H1 (cell line): ENCODE measurements at regions not wholly inside any gene's neighbourhood (a gene's known extent, or its start where the extent isn't known, plus 50 kb on each side); places are given as distances from the start of the nearest gene placed in this dataset.

Experiments used
- CTCF ChIA-PET: fragments of 300-600 bp; sonication (Branson Sonifier 250); formaldehyde crosslinking; loops from one replicate; lab custom pipeline; 2021; ENCODE audit not compliant: partially characterized antibody; lab: Charles Lee
- POLR2A ChIA-PET: fragments of 300-600 bp; sonication (Branson Sonifier 250); formaldehyde crosslinking; loops from one replicate; lab custom pipeline; 2021; ENCODE audit warnings: inconsistent platforms; ENCODE audit not compliant: partially characterized antibody; lab: Charles Lee
- DNase-seq, 2 experiments: peaks; one replicate each; pipeline versions ENCODE4 v3.0.0 to v3.0.0-alpha.2; 2010 to 2022; ENCODE audit warnings: low spot score in 2 of 2, low read depth in 1 of 2, mixed read lengths in 1 of 2
- FAIRE-seq: peaks from 2 replicates; lab custom pipeline; 2011; peaks lifted over from hg19 to GRCh38; lab: Jason Lieb, UNC
- H2AFZ ChIP-seq: 2 replicates; pipeline ENCODE4 v1.8.1; 2012; ENCODE audit warnings: low read length, inconsistent platforms
- H2AK5ac ChIP-seq: 2 replicates; pipeline ENCODE4 v1.6.1; 2013; ENCODE audit warnings: low read depth, low read length
- H2BK120ac ChIP-seq: replicated peaks from 2 replicates; pipeline ENCODE3; 2013; ENCODE audit warnings: low read depth, low read length, inconsistent platforms
- H2BK12ac ChIP-seq: 2 replicates; pipeline ENCODE4 v1.6.1; 2013; ENCODE audit warnings: low read depth, low read length
- H2BK15ac ChIP-seq: 2 replicates; pipeline ENCODE4 v1.6.1; 2013; ENCODE audit warnings: low read length
- H2BK20ac ChIP-seq: 2 replicates; pipeline ENCODE4 v1.6.1; 2013; ENCODE audit warnings: low read length
- H2BK5ac ChIP-seq: 2 replicates; pipeline ENCODE4 v1.6.1; 2013; ENCODE audit warnings: low read depth, low read length
- H3K14ac ChIP-seq: 2 replicates; pipeline ENCODE4 v1.6.1; 2013; ENCODE audit warnings: inconsistent platforms; ENCODE audit not compliant: insufficient read length
- H3K18ac ChIP-seq: 2 replicates; pipeline ENCODE4 v1.6.1; 2013; ENCODE audit warnings: low read length; ENCODE audit errors: extremely low read depth
- H3K23ac ChIP-seq: 2 replicates; pipeline ENCODE4 v1.6.1; 2013; ENCODE audit warnings: inconsistent platforms; ENCODE audit not compliant: insufficient read length
- H3K23me2 ChIP-seq: 2 replicates; pipeline ENCODE4 v1.6.1; 2013; ENCODE audit warnings: low read depth, low read length
- H3K27ac ChIP-seq: 2 replicates; pipeline ENCODE4 v1.6.1; 2011; ENCODE audit warnings: low read depth, low read length, inconsistent platforms
- H3K27me3 ChIP-seq, 4 experiments: replicated peaks in 1 of 4; 1 replicate in 1 of 4; 2 replicates in 3 of 4; pipeline versions ENCODE4 v1.6.1 to v1.8.1; 2011 to 2013; ENCODE audit warnings: low read length in 3 of 4, mild to moderate bottlenecking in 3 of 4, inconsistent platforms in 2 of 4, mixed read lengths in 2 of 4, moderate library complexity in 1 of 4; ENCODE audit not compliant: control insufficient read depth in 3 of 4, insufficient read depth in 3 of 4; ENCODE audit errors: extremely low read depth in 1 of 4
- H3K36me3 ChIP-seq, 4 experiments: 2 replicates each; pipeline versions ENCODE4 v1.6.1 to v1.8.1; 2011 to 2013; ENCODE audit warnings: mild to moderate bottlenecking in 4 of 4, low read length in 3 of 4, moderate library complexity in 2 of 4, control low read depth in 1 of 4, inconsistent platforms in 1 of 4; ENCODE audit not compliant: insufficient read depth in 4 of 4, control insufficient read depth in 2 of 4
- H3K4ac ChIP-seq: replicated peaks from 2 replicates; pipeline ENCODE3; 2013; ENCODE audit warnings: low read length, low read depth, mixed read lengths, inconsistent platforms; ENCODE audit not compliant: insufficient read length
- H3K4me1 ChIP-seq, 4 experiments: replicated peaks in 1 of 4; 1 replicate in 1 of 4; 2 replicates in 3 of 4; pipeline versions ENCODE4 v1.6.1 to v1.8.1; 2011 to 2013; ENCODE audit warnings: low read length in 3 of 4, inconsistent platforms in 2 of 4, mixed read lengths in 1 of 4; ENCODE audit not compliant: insufficient read depth in 4 of 4, control insufficient read depth in 3 of 4
- H3K4me2 ChIP-seq, 2 experiments: 2 replicates each; pipeline versions ENCODE4 v1.6.1 to v1.8.1; 2011 to 2013; ENCODE audit warnings: low read depth in 2 of 2, low read length in 2 of 2, control low read depth in 1 of 2, inconsistent platforms in 1 of 2, mild to moderate bottlenecking in 1 of 2; ENCODE audit not compliant: insufficient read depth in 1 of 2
- H3K4me3 ChIP-seq, 4 experiments: fragments of 200-600, 300-600 bp in 1 of 4; sonication (generic), shearing (Covaris generic), sonication (Bioruptor Twin) in 1 of 4; 2 replicates each; pipeline versions ENCODE4 v1.5.1 to v1.8.1; 2011 to 2016; ENCODE audit warnings: low read length in 4 of 4, low read depth in 3 of 4, control low read depth in 2 of 4, inconsistent platforms in 2 of 4, mild to moderate bottlenecking in 2 of 4, mixed read lengths in 1 of 4, moderate library complexity in 1 of 4; ENCODE audit not compliant: insufficient read depth in 2 of 4; ENCODE audit errors: extremely low read depth in 1 of 4
- H3K56ac ChIP-seq: replicated peaks from 2 replicates; pipeline ENCODE3; 2013; ENCODE audit warnings: low read depth, mild to moderate bottlenecking, mixed read lengths, low read length, inconsistent platforms; ENCODE audit not compliant: insufficient read length
- H3K79me1 ChIP-seq: 2 replicates; pipeline ENCODE4 v1.6.1; 2013; ENCODE audit warnings: low read depth, low read length, control low read depth
- H3K79me2 ChIP-seq, 2 experiments: 2 replicates each; pipeline versions ENCODE4 v1.6.1 to v1.8.1; 2012 to 2013; ENCODE audit warnings: low read length in 2 of 2, mild to moderate bottlenecking in 2 of 2, inconsistent platforms in 1 of 2; ENCODE audit not compliant: insufficient read depth in 2 of 2, control insufficient read depth in 1 of 2
- H3K9ac ChIP-seq, 4 experiments: replicated peaks in 1 of 4; 1 replicate in 1 of 4; 2 replicates in 3 of 4; pipeline versions ENCODE4 v1.6.1 to v1.8.1; 2011 to 2013; ENCODE audit warnings: low read depth in 3 of 4, low read length in 3 of 4, control low read depth in 2 of 4, mild to moderate bottlenecking in 2 of 4, moderate library complexity in 2 of 4, inconsistent platforms in 1 of 4; ENCODE audit errors: extremely low read depth in 1 of 4
- H3K9me3 ChIP-seq, 2 experiments: 2 replicates each; pipeline versions ENCODE4 v1.6.1 to v1.8.1; 2012 to 2013; ENCODE audit warnings: mild to moderate bottlenecking in 2 of 2, moderate library complexity in 2 of 2, control low read depth in 1 of 2, inconsistent platforms in 1 of 2, low read depth in 1 of 2, low read length in 1 of 2, mixed read lengths in 1 of 2; ENCODE audit not compliant: insufficient read depth in 2 of 2
- H4K20me1 ChIP-seq, 2 experiments: replicated peaks in 1 of 2; 2 replicates each; pipeline versions ENCODE3 to v1.8.1; 2011 to 2013; ENCODE audit warnings: inconsistent platforms in 2 of 2, low read length in 2 of 2, mild to moderate bottlenecking in 1 of 2; ENCODE audit not compliant: insufficient read depth in 2 of 2, control insufficient read depth in 1 of 2
- H4K5ac ChIP-seq: 2 replicates; pipeline ENCODE4 v1.6.1; 2013; ENCODE audit warnings: low read length, low read depth, mixed read lengths, inconsistent platforms; ENCODE audit not compliant: insufficient read length
- H4K8ac ChIP-seq: 2 replicates; pipeline ENCODE4 v1.8.0; 2013; ENCODE audit warnings: mild to moderate bottlenecking, moderate library complexity, low read length, inconsistent platforms; ENCODE audit not compliant: insufficient read depth; ENCODE audit errors: extremely low read depth
- H4K91ac ChIP-seq: replicated peaks from 2 replicates; pipeline ENCODE3; 2013; ENCODE audit warnings: low read length, mixed read lengths, inconsistent platforms; ENCODE audit not compliant: insufficient read length
- BRCA1 ChIP-seq: IDR thresholded peaks from 2 replicates; pipeline ENCODE4 v1.6.1; 2012; ENCODE audit warnings: low read depth, low read length, improper control_type of control experiment
- CBX5 ChIP-seq: fragments of 300-800, 300-1000 bp; sonication (generic); IDR thresholded peaks from 2 replicates; pipeline ENCODE4 v1.7.1; 2016; ENCODE audit warnings: antibody characterized with exemption, low read length, low read depth
- NRF1 ChIP-seq: IDR thresholded peaks from 2 replicates; pipeline ENCODE4 v1.6.1; 2011; ENCODE audit warnings: mild to moderate bottlenecking, low read depth, low read length, improper control_type of control experiment
- SIN3A ChIP-seq, 2 experiments: IDR thresholded peaks in 1 of 2; conservative IDR thresholded peaks in 1 of 2; 2 replicates each; pipeline ENCODE4 v1.6.1; 2011 to 2012; ENCODE audit warnings: low read length in 2 of 2, improper control_type of control experiment in 1 of 2, low read depth in 1 of 2, mild to moderate bottlenecking in 1 of 2
- SIX5 ChIP-seq: IDR thresholded peaks from 2 replicates; pipeline ENCODE4 v1.6.1; 2011; ENCODE audit warnings: mild to moderate bottlenecking, low read depth, low read length
- SP4 ChIP-seq: IDR thresholded peaks from 2 replicates; pipeline ENCODE4 v1.6.1; 2012; ENCODE audit warnings: low read length, inconsistent platforms
- TBP ChIP-seq: IDR thresholded peaks from 2 replicates; pipeline ENCODE4 v1.6.1; 2011; ENCODE audit warnings: low read depth, low read length, improper control_type of control experiment
- WGBS, 2 experiments: shearing (Covaris generic) in 1 of 2; methylation state at CpG; one replicate each; pipeline versions ENCODE4 v1.1.6 to v1.1.7; 2013 to 2015; ENCODE audit warnings: low lambda C conversion rate in 2 of 2, mixed read lengths in 2 of 2, inconsistent platforms in 1 of 2, low coverage in 1 of 2, missing lambda C conversion rate in 1 of 2; ENCODE audit not compliant: insufficient replicate concordance in 2 of 2, insufficient coverage in 1 of 2, insufficient read length in 1 of 2; ENCODE audit errors: extremely low coverage in 1 of 2, missing lambda C conversion rate in 1 of 2; 5-methylcytosine and 5-hydroxymethylcytosine counted together

- no peak for DNase-seq
- H3K79me2 ChIP-seq, result no peaks in the 10 kb centered on the region
- ChIA-PET POLR2A (interaction anchor here (0.9 to 1.6 kb wide), 2 partner anchors 112 to 203 kb away, joined by 3 to 12 read pairs; partner anchors contain the start of gene IRF2BP2), CTCF (interaction anchor here (0.8 to 1.5 kb wide), 7 partner anchors 9 to 1936 kb away, joined by 3 to 5 read pairs (median 3); no protein-coding TSS in a partner anchor)
- peak overlapping the region; percentile 80 for H4K91ac ChIP-seq
- H3K56ac ChIP-seq, result no peak overlapping the region
- no peaks in the 10 kb centered on the region for H4K20me1 ChIP-seq
- no peaks in the 10 kb centered on the region for H3K23me2 ChIP-seq
- H2BK15ac ChIP-seq, result peak overlapping the region; percentile 48; the same call in 1 of the 2 replicates
- peak overlapping the region; percentile 73 for H2BK120ac ChIP-seq
- no peaks in the 10 kb centered on the region for H3K9me3 ChIP-seq
- H3K4me1 ChIP-seq, result peaks cover 13 to 33% (median 21%) of the 10 kb centered on the region in 4 experiments
- H3K4me2 ChIP-seq, result peak overlapping the region; percentile 44 to 48; a peak in 2 of 4 replicates
- peak overlapping the region; percentile 38; the same call in 1 of the 2 replicates for H3K18ac ChIP-seq
- no peaks in the 10 kb centered on the region for H3K36me3 ChIP-seq
- 80% methylated on average over 26 of the region's 26 CpGs; no CpG with 5 or more reads in 1 of the 2 experiments for WGBS, 2 experiments
- H4K5ac ChIP-seq, result peak overlapping the region; percentile 41
- peak overlapping the region; percentile 36 for H2BK5ac ChIP-seq
- H3K14ac ChIP-seq, result no peak overlapping the region
- no peaks in the 10 kb centered on the region for H3K79me1 ChIP-seq
- H2AK5ac ChIP-seq, result peak overlapping the region; percentile 95; the same call in 1 of the 2 replicates
- 0 out of 7 replicates have a peak overlapping the region, but pooled peaks of 1 of the 4 experiments have one; percentile 27 for H3K9ac ChIP-seq
- peak overlapping the region; percentile 54; the same call in 1 of the 2 replicates for H2AFZ ChIP-seq
- H3K4me3 ChIP-seq, result no peak overlapping the region
- H3K4ac ChIP-seq, result peak overlapping the region; percentile 57
- H3K27me3 ChIP-seq, result no peaks in the 10 kb centered on the region; a peak in 2 of 7 replicates
- peak overlapping the region; percentile 67 for H2BK20ac ChIP-seq
- no peak overlapping the region for H3K23ac ChIP-seq
- no peak overlapping the region for H4K8ac ChIP-seq
- FAIRE-seq, result no peak
- 0 out of 2 replicates have a peak overlapping the region, but pooled peaks have one; percentile 28 for H3K27ac ChIP-seq
- peak overlapping the region; percentile 100 for H2BK12ac ChIP-seq
- no peak for TF ChIP-seq CBX5
- TF ChIP-seq BRCA1, result no peak
- no peak for TF ChIP-seq SP4
- TF ChIP-seq SIN3A (conservative IDR thresholded peaks at IDR 0.05 in 1 of 2, IDR thresholded peaks at IDR 0.05 in 1 of 2; ENCODE audit: low read depth in 1 of 2, low read length in 2 of 2), result no peak
- TF ChIP-seq SIX5, result no peak
- no peak for TF ChIP-seq TBP
- no peak for TF ChIP-seq NRF1
Measured at GRCh38 chr1:234722904-234723720, 113.1 kb upstream of the IRF2BP2 start.
